Large intestine (tissue), 3 donors: ENCODE measurements at regions not wholly inside any gene's neighbourhood (a gene's known extent, or its start where the extent isn't known, plus 50 kb on each side); places are given as distances from the start of the nearest gene placed in this dataset.

Experiments
- DNase-seq, 2 donors: peaks; one replicate each; pipeline versions ENCODE4 v3.0.0 to v3.0.0-alpha.2; 2013
- H3K27ac ChIP-seq: one replicate; pipeline ENCODE4 v1.5.1; 2013; ENCODE audit warnings: low read length
- H3K27me3 ChIP-seq: 2 replicates; pipeline ENCODE4 v1.6.1; 2013; ENCODE audit warnings: low read length; ENCODE audit not compliant: control insufficient read depth, insufficient read depth
- H3K36me3 ChIP-seq: 2 replicates; pipeline ENCODE4 v1.6.1; 2013; ENCODE audit warnings: low read length; ENCODE audit not compliant: control insufficient read depth, insufficient read depth
- H3K4me1 ChIP-seq: one replicate; pipeline ENCODE4 v1.6.1; 2013; ENCODE audit warnings: low read length; ENCODE audit not compliant: control insufficient read depth, insufficient read depth
- H3K4me3 ChIP-seq: one replicate; pipeline ENCODE4 v1.5.1; 2013; ENCODE audit warnings: low read length
- H3K9me3 ChIP-seq: one replicate; pipeline ENCODE4 v1.6.1; 2013; ENCODE audit warnings: mild to moderate bottlenecking, low read depth, low read length, moderate library complexity; ENCODE audit not compliant: control insufficient read depth
- WGBS: methylation state at CpG from one replicate; pipeline ENCODE4 v1.1.5; 2013; ENCODE audit warnings: low lambda C conversion rate; ENCODE audit not compliant: insufficient coverage; 5-methylcytosine and 5-hydroxymethylcytosine counted together

- DNase-seq = no peak
- Histone ChIP-seq H3K27me3 (no peaks in the 10 kb centered on the region), H3K4me1 (no peaks in the 10 kb centered on the region), H3K4me3 (no peak overlapping the region), H3K9me3 (no peaks in the 10 kb centered on the region), H3K27ac (no peak overlapping the region), H3K36me3 (no peaks in the 10 kb centered on the region)
- WGBS = no CpG with 5 or more reads among the region's 6 CpGs
Measured at GRCh38 chrX:6757631-6758030, 222.7 kb upstream of the VCX3A start.

DNA sequence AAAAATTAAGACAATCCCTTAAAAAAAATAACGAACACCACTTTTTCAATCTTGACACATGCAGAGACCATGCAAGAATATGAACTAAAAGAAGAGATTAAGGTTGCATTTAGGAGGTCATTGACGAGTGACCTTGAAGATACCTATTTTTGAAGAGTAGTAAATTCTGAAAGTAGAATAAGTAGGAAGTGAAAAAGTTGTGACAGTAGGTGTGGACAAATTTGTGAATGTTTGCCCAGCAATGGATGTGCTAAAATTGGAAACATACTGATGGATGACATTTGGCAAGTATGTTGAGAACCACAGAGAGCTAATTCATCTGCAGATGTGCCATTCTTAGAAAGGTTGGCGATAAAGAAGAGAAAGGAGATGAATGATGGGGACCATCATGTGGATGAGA is 213.7 kb upstream of the VCX3A start:
- Histone ChIP-seq H3K4me3 (no peak overlapping the region), H3K9me3 (no peaks in the 10 kb centered on the region), H3K27me3 (no peaks in the 10 kb centered on the region), H3K36me3 (no peaks in the 10 kb centered on the region), H3K27ac (no peak overlapping the region), H3K4me1 (no peaks in the 10 kb centered on the region)
- no CpG with 5 or more reads among the region's 3 CpGs for WGBS
- DNase-seq = no peak

DNA sequence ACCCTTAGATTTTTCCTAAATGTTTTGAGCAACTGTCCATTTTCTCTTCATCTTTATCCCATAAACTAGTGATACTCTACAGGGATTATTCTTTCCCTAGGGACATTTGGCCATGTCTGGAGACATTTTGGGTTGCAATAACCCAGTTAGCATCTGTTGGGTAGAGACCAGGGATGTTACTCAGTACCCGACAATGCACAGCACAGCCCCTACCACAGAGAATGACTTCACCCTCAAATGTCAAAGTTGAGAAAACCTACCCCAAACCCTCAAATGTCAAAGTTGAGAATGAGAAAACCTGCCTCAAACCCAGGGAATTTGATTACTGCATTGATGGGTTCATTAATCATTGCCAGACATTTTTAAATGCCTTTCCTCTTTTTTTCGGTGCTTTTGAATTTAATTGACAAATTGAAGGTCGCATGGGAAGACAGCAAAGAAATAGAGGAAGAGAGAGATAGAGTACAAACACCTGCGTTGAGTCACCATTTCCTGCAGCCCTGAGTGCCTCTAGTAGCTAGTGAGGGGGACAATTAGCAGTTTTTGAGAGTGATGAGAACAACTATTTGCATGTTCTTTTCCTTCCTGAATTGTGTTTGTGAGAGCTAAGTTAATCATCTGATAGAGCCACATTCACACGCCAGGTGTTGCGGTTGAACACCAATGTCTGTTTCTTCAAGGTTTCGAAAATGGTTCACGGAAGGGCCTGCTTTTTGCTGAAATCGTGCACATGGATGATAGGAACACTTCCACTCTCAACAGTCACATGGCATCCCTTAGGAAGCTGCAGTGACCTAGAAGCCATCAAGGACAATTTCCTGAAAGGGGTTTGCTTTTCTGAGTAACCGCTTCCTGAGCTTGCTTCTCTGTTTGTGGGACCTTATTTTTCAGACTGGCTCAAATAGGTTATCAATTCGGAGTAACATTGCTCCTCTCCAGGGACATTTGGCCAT is 203.9 kb upstream of the VCX3A start:
- H3K4me3 ChIP-seq = no peak overlapping the region
- H3K27ac ChIP-seq = no peak overlapping the region
- WGBS = 80% methylated on average over 2 of the region's 11 CpGs
- H3K27me3 ChIP-seq = no peaks in the 10 kb centered on the region
- DNase-seq = no peak
- H3K4me1 ChIP-seq = no peaks in the 10 kb centered on the region
- no peaks in the 10 kb centered on the region for H3K9me3 ChIP-seq
- H3K36me3 ChIP-seq = no peaks in the 10 kb centered on the region

DNA sequence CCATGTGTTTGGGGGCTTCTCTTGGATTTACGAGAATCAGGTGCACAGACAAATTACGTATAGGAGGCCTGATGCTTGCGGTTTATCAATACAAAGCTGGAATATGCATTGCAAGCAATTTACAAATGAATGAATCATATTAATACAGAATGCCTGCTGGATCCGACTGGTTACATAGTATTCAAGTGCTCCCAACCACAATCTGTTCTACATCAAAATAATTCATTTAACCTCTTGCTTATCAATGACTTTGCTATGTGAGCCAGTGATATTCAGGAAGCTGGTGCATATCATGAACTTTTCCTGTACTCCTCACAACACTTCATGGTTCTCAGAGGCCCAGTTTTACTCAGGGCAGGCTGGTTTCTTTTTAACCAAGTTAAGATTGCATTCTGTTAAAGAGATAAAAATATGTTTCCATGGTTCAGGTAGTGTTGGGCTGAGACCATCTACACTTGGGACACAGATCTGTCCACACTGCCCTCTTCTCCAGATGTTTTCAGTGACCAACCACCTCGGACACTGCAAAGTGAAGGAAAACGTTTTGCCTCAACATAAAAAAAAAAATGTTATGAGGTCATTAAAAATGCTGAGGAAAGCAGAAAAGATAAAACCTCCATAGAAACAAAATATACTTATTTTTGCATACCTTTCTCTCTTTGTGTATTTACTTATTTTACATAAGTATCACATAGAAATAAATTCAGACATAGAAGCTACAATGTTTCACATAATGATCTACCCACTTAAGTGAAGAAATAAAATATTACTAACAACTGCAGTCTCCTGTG is 200.1 kb upstream of the VCX3A start:
- H3K4me3 ChIP-seq = no peak overlapping the region
- H3K27me3 ChIP-seq = no peaks in the 10 kb centered on the region
- H3K27ac ChIP-seq = peak overlapping the region; percentile 29
- WGBS = no CpG with 5 or more reads among the region's 6 CpGs
- H3K9me3 ChIP-seq = no peaks in the 10 kb centered on the region
- peak in 1 of 2 donors; percentile 42 for DNase-seq
- H3K4me1 ChIP-seq = peaks cover 3% of the 10 kb centered on the region
- no peaks in the 10 kb centered on the region for H3K36me3 ChIP-seq

DNA sequence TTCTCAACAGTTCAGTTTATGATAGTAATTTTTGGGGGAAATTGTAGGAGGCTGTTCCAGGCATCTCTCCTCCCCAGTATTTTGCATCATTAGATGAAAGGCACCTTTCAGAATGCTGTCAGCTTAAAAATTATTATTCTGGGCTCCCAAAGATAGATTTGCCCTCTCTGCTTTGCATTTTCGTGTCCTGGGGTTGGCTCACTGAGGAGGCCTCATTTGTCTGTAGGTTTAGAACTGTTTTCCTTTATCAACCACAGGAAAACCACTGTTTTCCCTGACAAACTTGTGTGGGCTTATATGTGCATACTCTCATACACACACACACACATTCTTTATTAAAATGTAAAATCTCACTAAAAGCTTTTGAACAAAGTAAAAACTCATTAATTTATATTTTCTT is 197.2 kb upstream of the VCX3A start:
- WGBS = no CpG with 5 or more reads among the region's 1 CpG
- peaks cover 3% of the 10 kb centered on the region for H3K4me1 ChIP-seq
- no peaks in the 10 kb centered on the region for H3K27me3 ChIP-seq
- H3K27ac ChIP-seq = no peak overlapping the region
- no peaks in the 10 kb centered on the region for H3K36me3 ChIP-seq
- DNase-seq = no peak
- H3K4me3 ChIP-seq = no peak overlapping the region
- H3K9me3 ChIP-seq = no peaks in the 10 kb centered on the region

DNA sequence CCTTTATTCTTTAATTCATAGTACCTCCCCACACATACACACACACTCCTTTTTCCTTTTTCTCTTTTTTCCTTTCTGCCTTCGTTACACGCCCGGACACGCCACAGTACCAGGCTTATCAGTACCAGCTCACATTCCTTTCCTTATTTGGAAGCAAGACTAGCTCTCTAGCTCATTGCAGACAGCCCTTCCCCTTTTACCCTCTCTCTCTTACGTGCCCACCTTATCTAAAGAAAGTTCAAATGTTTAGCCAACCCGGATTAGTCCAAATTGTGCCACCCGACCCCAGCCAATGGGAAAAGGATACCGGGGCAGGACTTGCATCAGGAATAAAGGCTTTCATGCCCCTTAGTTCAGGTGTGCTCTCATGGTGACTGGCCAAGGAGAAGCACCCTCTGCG is 194.7 kb upstream of the VCX3A start:
- no peaks in the 10 kb centered on the region for H3K27me3 ChIP-seq
- H3K4me3 ChIP-seq = no peak overlapping the region
- whole genome bisulfite sequencing = no CpG with 5 or more reads among the region's 9 CpGs
- no peak overlapping the region for H3K27ac ChIP-seq
- H3K9me3 ChIP-seq = no peaks in the 10 kb centered on the region
- H3K4me1 ChIP-seq = peaks cover 3% of the 10 kb centered on the region
- peak; percentile 26 to 54 for DNase-seq
- H3K36me3 ChIP-seq = no peaks in the 10 kb centered on the region

DNA sequence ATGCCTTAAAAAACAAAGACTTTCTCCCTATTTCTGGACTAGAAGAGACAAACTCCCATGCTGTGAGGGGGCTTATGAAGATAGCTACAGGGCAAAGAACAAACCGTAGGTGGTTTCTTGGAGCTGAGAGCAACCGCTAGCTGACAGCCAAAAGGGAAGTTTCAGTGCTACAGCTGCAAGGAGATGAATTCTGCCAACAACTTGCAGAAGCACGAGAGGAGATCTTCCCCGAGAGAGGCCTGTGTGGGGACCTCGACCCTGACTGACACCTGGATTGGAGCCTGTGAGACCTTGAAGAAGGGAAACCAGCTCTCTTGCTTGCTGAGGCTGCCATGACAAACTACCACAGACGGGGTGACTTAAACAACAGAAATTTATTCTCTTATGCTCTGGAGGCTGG is 183.8 kb upstream of the VCX3A start:
- Histone ChIP-seq H3K4me3 (no peak overlapping the region), H3K27me3 (no peaks in the 10 kb centered on the region), H3K27ac (no peak overlapping the region), H3K4me1 (no peaks in the 10 kb centered on the region), H3K36me3 (no peaks in the 10 kb centered on the region), H3K9me3 (no peaks in the 10 kb centered on the region)
- WGBS = no CpG with 5 or more reads among the region's 6 CpGs
- no peak for DNase-seq

GRCh38 chrX:6708676-6709380 is 173.9 kb upstream of the VCX3A start:
- Histone ChIP-seq H3K27me3 (no peaks in the 10 kb centered on the region), H3K36me3 (no peaks in the 10 kb centered on the region), H3K9me3 (no peaks in the 10 kb centered on the region), H3K27ac (no peak overlapping the region), H3K4me1 (no peaks in the 10 kb centered on the region), H3K4me3 (no peak overlapping the region)
- WGBS = 83% methylated on average over 1 of the region's 5 CpGs
- DNase-seq = no peak

- Histone ChIP-seq H3K9me3 (no peaks in the 10 kb centered on the region), H3K4me3 (no peak overlapping the region), H3K4me1 (no peaks in the 10 kb centered on the region), H3K36me3 (no peaks in the 10 kb centered on the region), H3K27ac (no peak overlapping the region), H3K27me3 (no peaks in the 10 kb centered on the region)
- no CpG with 5 or more reads among the region's 1 CpG for WGBS
- no peak for DNase-seq
Measured at GRCh38 chrX:6708041-6708440, 173.1 kb upstream of the VCX3A start.

- no peaks in the 10 kb centered on the region for H3K4me1 ChIP-seq
- no peak for DNase-seq
- WGBS = no CpG with 5 or more reads among the region's 6 CpGs
Measured at GRCh38 chrX:6707497-6707896, 172.6 kb upstream of the VCX3A start.

More at GRCh38 chrX:6707497-6707896, 172.6 kb upstream of the VCX3A start:
- Histone ChIP-seq H3K9me3 (no peaks in the 10 kb centered on the region), H3K4me3 (no peak overlapping the region), H3K36me3 (no peaks in the 10 kb centered on the region), H3K27ac (no peak overlapping the region), H3K27me3 (no peaks in the 10 kb centered on the region)
